HuH-7.5 (cell line): ENCODE measurements at regions not wholly inside any gene's neighbourhood (a gene's known extent, or its start where the extent isn't known, plus 50 kb on each side); places are given as distances from the start of the nearest gene placed in this dataset.
A peak's percentile ranks its signal among the peaks of the same experiment; 100 is the strongest.

Source experiments
- DNase-seq: peaks from one replicate; pipeline ENCODE4 v3.0.0; 2011; ENCODE audit warnings: low spot score

GRCh38 chr20:6560978-6561377 lies 206.5 kb upstream of the BMP2 start:
- DNase-seq, result no peak

- DNase-seq, result no peak
Measured at GRCh38 chr20:6559791-6560190, 207.7 kb upstream of the BMP2 start.

GRCh38 chr20:6558341-6558740 lies 209.1 kb upstream of the BMP2 start:
- DNase-seq, result no peak

- no peak for DNase-seq
Measured at GRCh38 chr20:6533761-6534479, 233.6 kb upstream of the BMP2 start.

GRCh38 chr20:6533351-6533750 lies 234.1 kb upstream of the BMP2 start:
- no peak for DNase-seq

- DNase-seq, result no peak
Measured at GRCh38 chr20:6530779-6531315, 236.6 kb upstream of the BMP2 start.

- no peak for DNase-seq
Measured at GRCh38 chr20:6530254-6530653, 237.2 kb upstream of the BMP2 start.

GRCh38 chr20:6525447-6526303 lies 241.8 kb upstream of the BMP2 start:
- no peak for DNase-seq

- DNase-seq, result no peak
Measured at GRCh38 chr20:6524305-6524704, 243.2 kb upstream of the BMP2 start.

GRCh38 chr20:6519556-6519955 lies 247.9 kb upstream of the BMP2 start:
- no peak for DNase-seq

GRCh38 chr20:6515261-6515660 lies 252.2 kb upstream of the BMP2 start:
- no peak for DNase-seq

GRCh38 chr20:6513599-6513998 lies 253.9 kb upstream of the BMP2 start:
- DNase-seq, result no peak

GRCh38 chr20:6509374-6509773 lies 258.1 kb upstream of the BMP2 start:
- DNase-seq, result no peak

GRCh38 chr20:6506906-6507305 lies 260.6 kb upstream of the BMP2 start:
- DNase-seq, result no peak

- DNase-seq, result peak; percentile 43
Measured at GRCh38 chr20:6504826-6505225, 262.7 kb upstream of the BMP2 start.

- DNase-seq, result no peak
Measured at GRCh38 chr20:6504179-6504578, 263.3 kb upstream of the BMP2 start.

- DNase-seq, result no peak
Measured at GRCh38 chr20:6502999-6503398, 264.5 kb upstream of the BMP2 start.

GRCh38 chr20:6502219-6502618 lies 265.3 kb upstream of the BMP2 start:
- DNase-seq, result no peak

- no peak for DNase-seq
Measured at GRCh38 chr20:6501061-6501460, 266.4 kb upstream of the BMP2 start.

- no peak for DNase-seq
Measured at GRCh38 chr20:6499566-6499965, 267.9 kb upstream of the BMP2 start.

- DNase-seq, result no peak
Measured at GRCh38 chr20:6496874-6497273, 270.6 kb upstream of the BMP2 start.

- no peak for DNase-seq
Measured at GRCh38 chr20:6495907-6496306, 271.6 kb upstream of the BMP2 start.
